Ecto neural progenitor cell (in vitro differentiated cells): ENCODE measurements at regions not wholly inside any gene's neighbourhood (a gene's known extent, or its start where the extent isn't known, plus 50 kb on each side); places are given as distances from the start of the nearest gene placed in this dataset.

Experiments used
- DNase-seq: peaks from one replicate; pipeline ENCODE4 v3.0.0-alpha.2; 2018; ENCODE audit warnings: low spot score

DNA sequence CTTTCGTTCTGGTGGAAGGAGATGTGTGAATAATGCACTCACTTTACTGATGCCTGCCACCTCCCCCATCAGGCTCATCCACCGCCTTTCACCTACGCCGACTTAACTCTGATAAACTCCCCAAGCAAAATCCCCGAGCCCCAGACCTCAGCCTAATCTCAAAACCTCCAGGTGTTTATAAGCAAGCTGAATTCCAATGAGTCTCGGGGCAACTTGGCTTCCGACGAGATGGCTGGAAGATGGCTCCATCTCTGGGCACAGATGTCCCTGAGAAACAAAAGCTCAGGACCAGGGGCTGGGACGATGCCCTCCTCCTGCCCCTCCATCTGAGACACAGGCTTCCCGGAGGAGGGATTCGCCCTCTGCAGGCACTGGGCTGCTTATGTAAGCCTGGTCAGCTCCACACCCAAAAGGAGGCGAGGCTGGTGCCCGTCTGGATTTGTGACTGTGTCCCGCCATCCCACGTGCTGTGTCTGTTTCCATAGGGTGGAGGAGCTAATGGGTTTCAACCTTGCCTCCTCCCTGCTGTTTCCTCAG lies 386.4 kb upstream of the TNRC6C start:
- peak; percentile 60 for DNase-seq

DNA sequence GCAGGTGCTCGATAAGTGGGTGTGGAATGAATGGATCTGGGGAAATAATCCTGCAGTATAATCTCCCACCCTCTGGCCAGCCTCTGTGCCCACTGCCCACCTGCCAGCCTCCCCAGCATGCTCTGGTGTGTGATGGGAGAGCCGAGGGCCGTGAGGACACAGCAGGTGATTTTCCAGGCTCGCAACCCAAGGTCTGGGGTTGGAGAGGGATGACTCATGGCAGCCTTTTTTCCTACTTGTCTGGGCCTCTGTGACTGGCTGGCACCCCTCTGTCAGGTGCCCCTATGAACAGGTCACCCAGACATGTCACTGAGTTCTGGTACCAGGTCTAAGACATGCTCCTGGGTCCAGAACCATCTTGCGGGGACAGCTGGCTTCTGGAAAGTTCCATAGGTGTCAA lies 385.7 kb upstream of the TNRC6C start:
- DNase-seq: peak; percentile 46

DNA sequence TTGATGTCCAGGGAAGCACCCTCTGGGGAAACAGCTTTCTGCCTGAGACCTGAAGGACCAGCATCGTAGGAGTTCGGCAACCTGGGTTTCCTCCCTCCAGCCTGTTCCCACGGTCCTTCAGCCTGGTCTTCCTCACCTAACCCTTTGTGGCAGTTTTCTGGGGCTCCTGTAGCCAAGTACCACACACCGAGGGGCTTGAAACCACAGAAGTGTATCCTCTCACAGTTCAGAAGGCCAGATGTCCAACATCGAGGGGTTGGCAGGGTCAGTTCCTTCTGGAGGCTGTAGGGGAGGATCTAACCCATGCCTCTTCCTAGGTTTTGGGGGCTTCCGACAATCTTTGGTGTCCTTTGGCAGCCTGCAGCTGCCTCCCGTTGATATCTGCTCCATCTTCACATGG lies 381.0 kb upstream of the TNRC6C start:
- peak; percentile 34 for DNase-seq

DNA sequence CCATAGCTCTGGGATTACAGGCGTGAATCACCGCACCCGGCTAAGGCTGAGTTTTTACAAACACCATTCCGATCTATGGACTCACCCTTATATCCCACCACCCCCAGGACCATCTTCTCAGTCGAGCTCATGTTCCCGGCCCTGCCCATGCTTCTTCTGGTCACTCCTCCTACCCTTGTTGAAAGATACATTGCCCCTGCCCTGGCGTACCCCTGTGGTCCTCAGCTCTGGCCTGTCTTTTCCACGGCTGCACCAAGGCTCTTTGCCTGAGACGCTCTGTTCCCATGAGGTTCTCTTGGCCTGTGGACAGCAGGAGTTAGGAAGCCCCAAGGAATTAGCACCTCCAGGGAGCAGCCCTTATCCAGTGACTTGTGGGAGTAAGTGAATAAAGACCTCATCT lies 379.4 kb upstream of the TNRC6C start:
- DNase-seq: peak; percentile 32

DNA sequence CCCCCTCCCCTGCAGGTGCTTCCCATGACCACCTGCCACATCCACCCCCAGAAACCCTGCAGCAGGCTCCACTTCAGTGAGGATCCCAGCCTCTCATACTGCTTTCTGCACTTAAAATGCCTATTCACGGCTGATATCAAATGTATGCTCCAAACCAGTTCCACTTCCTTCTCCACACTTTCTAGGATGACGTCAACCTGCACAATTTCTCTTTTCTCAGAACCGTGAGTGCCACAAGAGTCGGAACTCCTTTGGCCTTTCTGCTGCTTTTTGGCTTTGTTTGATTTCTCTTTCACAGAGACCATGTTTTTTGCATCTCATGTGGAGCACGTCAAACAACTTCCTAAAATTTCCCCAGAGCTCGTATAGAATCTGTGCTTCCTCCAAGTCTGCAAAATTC lies 378.8 kb upstream of the TNRC6C start:
- DNase-seq: no peak

DNA sequence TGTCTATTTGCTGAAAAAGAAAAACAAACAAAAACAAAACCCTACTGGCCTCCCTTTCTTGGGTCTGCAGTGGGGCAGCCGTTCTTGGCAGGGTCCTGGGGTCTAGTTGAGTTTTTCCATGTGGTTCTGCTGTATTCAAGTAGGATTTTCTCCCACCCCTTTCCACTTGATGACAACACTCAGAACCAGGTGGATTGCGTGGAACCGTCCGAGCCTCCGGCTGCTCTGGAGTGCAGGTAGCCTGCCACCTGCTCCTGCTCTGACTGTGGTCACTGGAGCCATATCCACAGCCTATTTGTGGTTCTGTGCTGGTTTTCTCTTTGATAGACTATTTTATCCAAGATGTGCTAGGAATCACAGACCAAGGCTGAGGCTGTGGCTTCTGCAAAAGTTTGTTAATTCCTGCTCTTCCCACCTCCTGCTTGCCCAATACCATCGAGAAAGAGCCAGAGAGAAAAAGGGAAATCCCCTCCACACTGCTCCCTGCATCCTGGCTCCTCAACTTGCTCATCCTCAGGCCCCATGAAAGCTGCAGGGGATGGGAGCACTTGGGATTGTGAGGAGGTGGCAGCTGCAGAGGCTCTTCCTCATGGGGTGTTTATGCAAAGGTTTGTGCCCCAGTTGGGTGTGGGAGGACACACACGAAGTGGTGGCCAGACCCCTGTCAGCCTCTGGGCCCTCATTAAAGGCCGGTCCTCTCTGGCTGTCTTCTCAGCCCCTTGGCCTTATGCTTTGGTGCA lies 377.8 kb upstream of the TNRC6C start:
- DNase-seq: peak; percentile 33

DNA sequence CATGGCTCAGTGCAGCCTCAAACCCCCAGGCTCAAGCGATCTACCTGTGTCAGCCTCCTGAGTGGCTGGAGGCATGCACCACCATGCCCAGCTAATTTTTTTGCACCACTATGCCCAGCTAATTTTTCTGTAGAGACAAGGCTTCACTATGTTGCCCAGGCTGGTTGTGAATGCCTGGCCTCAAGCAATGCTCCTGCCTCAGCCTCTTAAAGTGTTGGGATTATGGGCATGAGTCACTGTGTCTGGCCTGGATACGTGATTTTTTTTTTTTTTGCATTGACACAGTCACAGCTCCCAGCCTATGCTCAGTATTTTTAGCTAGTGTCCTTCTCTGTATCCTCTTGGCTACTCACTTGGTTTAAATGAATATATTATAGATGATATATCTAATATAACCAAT lies 377.0 kb upstream of the TNRC6C start:
- DNase-seq: no peak

DNA sequence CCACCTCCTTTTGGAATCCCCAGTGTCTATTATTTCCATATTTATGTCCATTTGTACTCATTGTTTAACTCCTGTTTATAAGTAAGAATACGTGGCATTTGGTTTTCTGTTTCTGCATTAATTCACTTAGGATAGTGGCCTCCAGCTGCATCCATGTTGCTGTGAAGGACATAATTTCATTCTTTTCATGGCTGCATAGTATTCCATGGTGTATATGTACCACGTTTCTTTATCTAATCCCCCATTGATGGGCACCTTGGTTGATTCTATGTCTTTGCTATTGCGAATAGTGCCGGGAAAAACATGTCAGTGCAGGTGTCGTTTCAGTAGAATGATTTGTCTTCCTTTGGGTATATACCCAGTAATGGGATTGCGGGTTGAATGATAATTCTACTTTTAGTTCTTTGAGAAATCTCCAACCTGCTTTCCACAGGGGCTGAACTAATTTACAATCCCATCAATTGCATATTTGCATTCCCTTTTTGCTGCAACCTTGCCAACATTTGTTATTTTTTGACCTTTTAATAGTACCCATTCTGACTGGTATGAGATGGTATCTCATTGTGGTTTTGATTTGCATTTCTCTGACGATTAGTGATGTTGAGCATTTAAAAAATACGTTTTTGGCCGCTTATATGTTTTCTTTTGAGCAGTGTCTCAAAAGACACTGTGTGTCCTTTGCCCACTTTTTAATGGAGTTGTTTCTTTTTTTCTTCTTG lies 373.2 kb upstream of the TNRC6C start:
- DNase-seq: no peak

DNA sequence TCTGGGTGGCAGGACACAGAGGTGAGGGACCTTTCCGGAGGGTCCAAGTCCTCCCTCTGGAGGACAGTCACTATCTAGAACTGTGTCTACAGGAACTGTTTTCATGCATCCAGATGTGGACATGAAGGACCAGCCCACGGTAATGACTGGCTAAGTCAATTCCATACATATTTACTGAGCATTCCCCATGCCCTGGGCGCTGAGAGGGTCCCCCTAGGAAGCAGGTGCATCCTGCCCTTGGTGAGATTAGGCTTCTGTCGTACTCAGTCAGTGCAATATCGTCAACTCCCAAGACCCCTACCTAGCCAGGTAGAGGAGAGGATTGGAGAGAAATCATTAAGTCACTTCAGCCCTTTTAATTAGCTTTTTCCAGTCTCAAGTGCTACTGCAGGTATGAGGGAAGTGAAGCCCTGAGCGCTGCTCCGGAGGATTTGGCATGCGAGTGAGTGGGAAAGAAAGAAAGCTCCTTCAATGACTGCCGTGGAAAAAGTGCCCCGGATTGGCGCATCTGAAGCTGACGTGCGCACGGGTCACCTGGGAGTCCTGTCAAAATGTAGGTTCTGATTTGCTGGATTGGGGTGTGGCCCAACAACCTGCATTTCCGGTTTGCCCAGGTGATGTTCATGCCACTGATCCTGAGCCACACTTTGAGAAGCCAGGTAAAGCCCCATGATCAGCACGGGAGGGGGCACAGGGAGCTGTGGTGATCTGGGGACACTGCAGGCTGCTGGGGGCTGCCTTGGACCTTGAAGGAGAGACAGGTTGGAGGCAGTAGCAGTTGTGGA lies 367.4 kb upstream of the TNRC6C start:
- peak; percentile 51 for DNase-seq

DNA sequence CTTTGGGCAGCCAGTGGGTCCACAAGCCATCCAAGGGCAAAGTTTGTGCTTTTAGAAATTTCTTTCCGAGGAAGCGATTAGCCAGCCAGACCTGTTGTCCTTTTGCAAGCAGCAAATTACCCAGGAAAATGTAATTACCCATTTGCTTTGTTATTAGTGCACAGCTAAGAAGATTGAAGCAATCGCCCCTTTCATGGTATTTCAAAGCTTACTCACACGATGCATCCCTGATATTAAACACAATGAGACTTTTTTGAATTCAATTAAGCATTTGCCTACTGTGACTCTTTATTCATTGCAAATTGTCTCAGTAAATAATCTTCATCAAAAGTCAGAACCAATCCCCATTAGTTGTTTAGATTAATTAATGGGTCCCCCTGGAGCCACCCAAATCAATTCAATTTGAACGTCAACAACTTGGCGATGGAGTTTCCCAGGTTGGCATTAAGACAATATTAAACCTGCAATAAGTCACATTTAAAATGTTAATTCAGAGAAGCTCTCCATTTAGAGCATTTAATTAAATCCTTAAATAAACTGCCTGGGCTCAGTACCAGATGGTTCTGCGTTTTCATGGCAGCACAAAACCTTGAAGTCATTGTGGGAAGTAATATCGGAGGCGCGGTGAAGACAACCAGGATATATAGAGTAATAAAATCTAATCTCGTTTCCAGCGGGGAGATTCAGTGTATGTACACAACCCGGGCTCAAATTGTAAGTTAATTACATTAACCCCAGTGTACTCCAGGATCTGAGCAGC lies 366.2 kb upstream of the TNRC6C start:
- DNase-seq: no peak

DNA sequence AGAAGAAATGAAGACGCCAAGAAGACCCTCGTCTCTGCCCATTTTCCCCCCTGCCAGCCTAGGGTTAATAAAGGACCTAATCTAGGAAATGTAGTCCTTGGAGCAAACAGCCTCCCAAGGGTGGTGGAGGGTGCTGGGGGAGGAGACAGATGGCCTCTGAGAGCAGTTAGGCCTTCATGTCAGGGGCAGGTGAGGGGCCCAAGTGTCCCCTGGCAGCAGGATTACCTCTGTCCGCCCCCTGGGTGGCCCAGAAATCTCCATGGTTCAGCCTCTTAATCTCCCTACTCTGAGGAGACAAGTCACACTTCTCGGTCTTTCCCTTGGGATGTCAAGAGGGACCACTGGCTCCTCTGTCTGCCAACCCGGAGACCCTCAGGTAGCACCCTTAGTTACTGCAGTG lies 365.4 kb upstream of the TNRC6C start:
- DNase-seq: peak; percentile 45

DNA sequence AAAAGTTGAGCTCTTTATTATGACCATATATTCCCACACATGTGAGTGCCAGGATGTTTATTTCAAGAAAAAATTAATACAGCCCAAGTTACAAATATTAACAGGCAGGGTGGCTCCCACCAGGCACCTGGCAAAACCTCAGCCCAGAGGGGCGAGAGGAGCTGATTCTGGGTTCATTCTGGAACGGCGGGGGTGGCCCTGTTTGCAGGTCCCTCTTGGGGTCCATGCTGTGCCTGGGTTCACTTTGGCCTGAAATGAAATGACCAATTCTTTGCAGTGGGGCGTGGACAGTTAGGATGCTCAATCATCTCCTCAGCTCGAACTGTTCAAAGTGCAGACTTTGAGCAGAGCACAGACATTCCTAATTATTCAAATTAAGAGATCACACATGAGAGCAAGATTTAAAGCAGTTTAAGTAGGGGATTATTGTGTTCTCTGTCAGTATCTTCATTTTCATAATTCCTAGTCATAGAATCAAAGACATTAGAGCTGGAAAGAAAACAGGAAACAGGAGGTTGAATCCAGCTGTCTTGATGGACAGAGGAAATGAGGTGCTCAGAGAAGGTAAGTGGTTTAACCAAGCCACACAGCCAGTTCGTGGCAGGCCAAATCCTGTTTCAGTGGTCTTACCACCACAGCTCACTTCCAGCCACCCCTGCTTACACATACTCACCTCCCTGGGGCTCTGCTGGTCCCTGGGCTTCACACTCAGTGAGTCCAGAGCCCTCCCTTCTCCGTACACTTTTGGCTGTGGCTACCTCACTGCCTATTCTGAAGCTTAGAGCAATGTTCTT lies 363.9 kb upstream of the TNRC6C start:
- DNase-seq: peak; percentile 36

DNA sequence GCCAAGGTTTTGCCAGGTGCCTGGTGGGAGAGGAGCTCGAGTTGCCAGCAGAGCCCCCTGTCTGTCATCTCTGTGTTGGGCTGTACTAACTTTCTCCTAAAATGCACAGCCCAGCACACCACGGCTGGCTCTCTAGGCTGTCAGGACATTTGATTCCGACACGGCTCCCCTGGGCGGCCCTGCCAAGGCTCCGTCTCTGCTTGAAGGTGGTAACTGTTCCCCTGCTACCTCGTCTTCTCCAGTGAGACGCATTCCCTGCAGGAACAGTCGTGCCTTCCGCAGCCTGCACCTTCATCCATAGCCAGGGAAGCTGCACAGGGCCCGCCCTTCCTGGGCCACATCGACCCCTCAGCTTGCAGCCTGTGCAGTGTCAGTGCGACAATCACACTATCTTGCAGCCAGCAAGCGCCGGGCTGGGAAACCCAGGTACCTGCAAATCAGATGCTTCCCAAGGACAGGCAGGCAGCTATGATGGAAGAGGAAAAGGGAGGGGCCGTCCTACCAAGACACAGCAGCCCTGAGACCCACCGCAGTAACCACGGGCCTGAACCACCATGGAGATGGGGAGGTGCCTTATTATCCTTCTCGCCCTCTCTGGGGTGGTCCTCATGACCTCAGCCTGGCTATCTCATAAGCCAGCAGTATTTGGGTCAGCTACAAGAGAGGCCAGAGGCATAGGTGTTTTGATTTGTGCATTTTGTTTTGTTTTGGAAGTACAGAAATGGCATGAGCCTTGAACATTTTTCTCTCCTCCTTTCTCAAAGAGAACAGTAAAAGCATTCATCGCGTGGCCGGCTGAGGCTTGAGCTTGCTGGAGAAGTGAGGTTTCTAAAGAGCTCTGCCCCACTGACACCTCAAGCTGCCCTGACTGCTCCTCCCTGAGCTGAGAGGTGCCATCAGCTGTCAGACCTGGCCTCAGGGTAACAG lies 361.7 kb upstream of the TNRC6C start:
- DNase-seq: peak; percentile 60

DNA sequence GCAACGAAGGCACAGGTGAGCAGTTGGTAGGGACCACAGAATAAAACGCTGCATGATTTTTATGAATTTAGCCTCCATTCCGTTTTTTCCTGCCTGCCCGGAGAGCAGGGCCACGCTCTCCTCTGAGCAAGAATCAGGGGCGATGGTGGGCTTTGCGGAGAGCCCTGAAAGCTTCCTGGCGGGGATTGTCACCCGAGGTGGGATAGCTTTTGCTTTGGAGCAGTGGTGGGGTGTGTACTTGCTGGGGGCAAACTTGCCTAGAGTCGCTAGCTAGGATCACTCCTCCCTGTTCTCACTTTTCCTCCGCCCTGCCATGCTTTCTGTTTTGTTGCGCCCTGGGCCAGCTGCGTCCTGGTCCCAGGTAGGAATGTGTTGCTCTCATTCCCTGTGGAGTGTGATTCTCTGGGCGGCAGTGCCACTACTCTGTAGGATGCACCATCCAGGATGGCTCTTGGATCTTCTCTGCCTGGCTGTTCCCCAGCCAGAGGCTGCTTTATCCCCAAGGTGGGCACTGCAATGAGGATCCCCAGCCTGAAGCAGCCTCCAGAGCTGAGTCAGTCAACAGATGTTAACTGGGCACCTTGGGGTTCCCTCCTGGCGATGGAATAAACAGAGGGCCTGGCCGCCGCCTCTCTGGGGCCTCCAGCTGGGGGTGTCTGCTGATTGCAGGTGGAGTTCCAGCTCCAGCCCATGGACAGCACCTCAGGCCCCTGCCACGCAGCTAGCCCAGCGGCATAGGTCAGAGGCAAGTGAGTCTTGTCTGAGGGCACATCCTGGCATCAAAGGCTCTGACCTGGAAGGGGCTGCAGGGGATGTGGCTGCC lies 360.9 kb upstream of the TNRC6C start:
- peak; percentile 48 for DNase-seq

DNA sequence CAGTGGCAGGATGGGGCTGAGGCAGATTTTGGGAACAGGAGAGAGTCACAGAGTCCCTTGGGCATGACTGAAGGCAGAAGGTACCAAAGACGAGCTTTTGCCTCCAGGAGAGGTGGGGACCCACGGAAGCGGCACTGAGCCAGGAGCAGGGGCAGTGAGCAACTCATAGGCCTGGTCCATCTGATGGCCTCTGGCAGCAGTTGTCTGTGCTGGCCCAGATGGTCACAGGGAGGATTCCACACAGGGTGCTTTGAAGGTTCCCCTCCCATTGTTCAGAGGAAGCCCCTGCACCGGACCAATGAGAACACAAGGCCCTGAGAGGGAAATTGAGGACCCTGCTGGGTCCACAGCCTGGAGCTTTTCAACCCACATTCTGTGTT lies 360.3 kb upstream of the TNRC6C start:
- DNase-seq: no peak

DNA sequence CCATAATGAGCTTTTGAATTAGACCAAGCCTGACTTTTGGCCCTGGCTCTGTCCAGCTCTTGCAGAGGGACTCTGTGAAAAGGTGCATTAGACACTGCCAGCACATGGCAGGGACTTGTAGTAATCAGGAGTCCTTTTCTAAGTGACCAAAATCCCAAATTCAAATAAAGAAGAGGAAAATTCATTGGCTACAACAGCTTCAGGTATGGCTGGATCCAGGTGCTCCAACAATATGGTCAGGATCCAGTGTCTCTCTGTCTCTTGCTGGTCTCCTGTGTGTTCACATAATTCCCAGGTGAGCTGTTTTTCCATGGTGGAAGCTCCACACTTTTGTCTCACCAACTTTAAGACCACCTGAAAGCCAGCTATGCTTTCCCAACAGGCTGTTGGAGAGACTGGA lies 358.8 kb upstream of the TNRC6C start:
- no peak for DNase-seq

DNA sequence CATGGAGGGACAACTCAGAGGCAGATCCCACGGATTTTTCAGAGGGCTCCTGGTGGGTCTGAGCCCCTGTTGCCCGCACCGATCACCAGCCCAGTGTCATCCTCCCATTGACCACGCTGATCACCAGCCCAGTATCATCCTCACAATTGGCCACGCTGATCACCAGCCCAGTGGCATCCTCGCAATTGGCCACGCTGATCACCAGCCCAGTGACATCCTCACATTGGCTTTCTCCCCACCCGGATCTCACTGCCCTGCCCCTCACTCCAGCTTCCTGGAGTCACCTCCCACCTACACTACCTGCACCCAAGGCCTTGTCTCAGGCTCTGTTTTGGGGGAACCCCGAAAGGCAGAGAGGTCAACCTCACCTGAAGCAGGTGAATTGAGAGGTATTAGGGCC lies 358.2 kb upstream of the TNRC6C start:
- no peak for DNase-seq

DNA sequence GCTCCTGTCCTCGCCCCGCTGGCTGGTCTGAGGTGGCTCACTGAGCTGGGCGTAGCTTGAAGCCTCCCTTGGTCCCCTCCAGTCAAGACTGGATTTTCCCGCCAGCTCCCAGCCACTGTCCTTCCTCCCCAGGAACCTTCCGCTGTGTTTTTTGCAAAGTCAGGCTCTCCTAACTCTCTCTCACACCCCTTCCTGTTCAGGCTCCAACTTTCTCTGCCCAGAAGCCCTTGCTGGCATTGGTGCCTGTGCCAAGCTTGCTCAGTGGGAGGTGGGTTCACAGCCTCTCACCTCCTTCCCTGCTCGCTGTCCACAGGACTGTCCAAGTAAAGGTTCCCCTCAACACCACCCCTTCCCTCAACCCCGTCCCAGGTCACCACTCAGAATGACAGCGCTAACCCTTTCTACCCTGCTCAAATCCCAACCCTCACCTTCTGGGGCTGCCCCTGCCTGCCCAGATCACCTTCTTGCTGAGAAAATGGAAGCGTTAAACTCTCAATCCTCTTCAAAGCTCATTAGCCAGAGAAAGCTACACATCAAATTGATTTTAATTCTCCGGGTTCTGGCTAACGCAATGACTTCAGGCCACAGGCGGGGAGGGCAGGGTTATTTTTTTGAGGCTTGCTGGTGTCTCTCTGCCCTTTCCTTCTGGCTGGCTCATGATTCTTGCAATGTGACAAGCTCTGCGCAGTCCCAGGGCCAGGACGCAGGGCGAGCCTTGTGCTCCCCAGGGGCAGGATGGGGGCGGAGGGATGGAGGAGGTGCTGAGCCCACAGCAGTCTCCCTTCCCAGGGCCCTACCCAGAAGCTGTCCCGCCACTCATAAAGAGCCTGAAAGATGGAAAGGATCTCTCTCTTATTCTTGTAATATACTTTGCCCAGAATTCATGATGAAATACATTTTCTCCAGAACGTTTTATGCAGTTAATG lies 357.2 kb upstream of the TNRC6C start:
- peak; percentile 50 for DNase-seq
